AG09319 (cell line): ENCODE measurements at regions not wholly inside any gene's neighbourhood (a gene's known extent, or its start where the extent isn't known, plus 50 kb on each side); places are given as distances from the start of the nearest gene placed in this dataset.

Source experiments
- DNase-seq: peaks from one replicate; pipeline ENCODE4 v3.0.0-alpha.2; 2010; ENCODE audit warnings: low read depth; ENCODE audit errors: extremely low read depth
- CTCF ChIP-seq: IDR thresholded peaks from 2 replicates; pipeline ENCODE4 v1.5.1; 2011; ENCODE audit warnings: low read depth, mild to moderate bottlenecking, inconsistent platforms, low read length, moderate library complexity

- TF ChIP-seq CTCF = no peak
These were observed 616.6 kb downstream of the ZEB2 start for GRCh38 chr2:143903172-143903856.

GRCh38 chr2:143901185-143901842, 618.6 kb downstream of the ZEB2 start:
- no peak for TF ChIP-seq CTCF
- DNase-seq = peak; percentile 8

More at GRCh38 chr2:143903172-143903856, 616.6 kb downstream of the ZEB2 start:
- no peak for DNase-seq

- TF ChIP-seq CTCF = no peak
- DNase-seq = no peak
These were observed 619.9 kb downstream of the ZEB2 start for GRCh38 chr2:143899987-143900386.

- TF ChIP-seq CTCF = no peak
- DNase-seq = no peak
These were observed 626.5 kb downstream of the ZEB2 start for GRCh38 chr2:143893371-143893770.

- no peak for DNase-seq
- no peak for TF ChIP-seq CTCF
These were observed 628.0 kb downstream of the ZEB2 start for GRCh38 chr2:143891879-143892308.

GRCh38 chr2:143890798-143891197, 629.1 kb downstream of the ZEB2 start:
- no peak for DNase-seq
- TF ChIP-seq CTCF = no peak

- no peak for TF ChIP-seq CTCF
- DNase-seq = no peak
These were observed 630.7 kb downstream of the ZEB2 start for GRCh38 chr2:143889216-143889615.
